Suppressor macrophage treated with lipopolysaccharide for 4 hours (primary cell): ENCODE measurements at regions not wholly inside any gene's neighbourhood (a gene's known extent, or its start where the extent isn't known, plus 50 kb on each side); places are given as distances from the start of the nearest gene placed in this dataset.
A peak's percentile ranks its signal among the peaks of the same experiment; 100 is the strongest.

Experiments used
- DNase-seq: peaks from one replicate; pipeline ENCODE4 v3.0.0-alpha.2; 2020

GRCh38 chr2:74066491-74067203 is 81.1 kb downstream of the BOLA3 start:
- DNase-seq = no peak

GRCh38 chr2:74067221-74067747 is 80.4 kb downstream of the BOLA3 start:
- no peak for DNase-seq

GRCh38 chr2:74070991-74071390 is 76.7 kb downstream of the BOLA3 start:
- DNase-seq = peak; percentile 35

- peak; percentile 66 for DNase-seq
Measured at GRCh38 chr2:74071426-74071825, 76.3 kb downstream of the BOLA3 start.

- peak; percentile 78 for DNase-seq
Measured at GRCh38 chr2:74072565-74072964, 75.1 kb downstream of the BOLA3 start.

GRCh38 chr2:74074487-74074886 is 73.2 kb downstream of the BOLA3 start:
- DNase-seq = no peak

GRCh38 chr2:74076074-74076470 is 71.6 kb downstream of the BOLA3 start:
- no peak for DNase-seq

- no peak for DNase-seq
Measured at GRCh38 chr2:74077636-74078035, 70.1 kb downstream of the BOLA3 start.

- DNase-seq = no peak
Measured at GRCh38 chr2:74078466-74078865, 69.2 kb downstream of the BOLA3 start.

- peak; percentile 87 for DNase-seq
Measured at GRCh38 chr2:74079522-74080341, 68.0 kb downstream of the BOLA3 start.

GRCh38 chr2:74080346-74080745 is 67.4 kb downstream of the BOLA3 start:
- DNase-seq = peak; percentile 55

- DNase-seq = no peak
Measured at GRCh38 chr2:74081030-74081762, 66.5 kb downstream of the BOLA3 start.

GRCh38 chr2:74081763-74082110 is 66.0 kb downstream of the BOLA3 start:
- no peak for DNase-seq

GRCh38 chr2:74083750-74084149 is 64.0 kb downstream of the BOLA3 start:
- DNase-seq = no peak
